GF-D8 (cell line): ENCODE measurements at regions not wholly inside any gene's neighbourhood (a gene's known extent, or its start where the extent isn't known, plus 50 kb on each side); places are given as distances from the start of the nearest gene placed in this dataset.

Experiments
- DNase-seq: peaks from one replicate; lab custom pipeline; 2025; lab: John Stamatoyannopoulos, UW

DNA sequence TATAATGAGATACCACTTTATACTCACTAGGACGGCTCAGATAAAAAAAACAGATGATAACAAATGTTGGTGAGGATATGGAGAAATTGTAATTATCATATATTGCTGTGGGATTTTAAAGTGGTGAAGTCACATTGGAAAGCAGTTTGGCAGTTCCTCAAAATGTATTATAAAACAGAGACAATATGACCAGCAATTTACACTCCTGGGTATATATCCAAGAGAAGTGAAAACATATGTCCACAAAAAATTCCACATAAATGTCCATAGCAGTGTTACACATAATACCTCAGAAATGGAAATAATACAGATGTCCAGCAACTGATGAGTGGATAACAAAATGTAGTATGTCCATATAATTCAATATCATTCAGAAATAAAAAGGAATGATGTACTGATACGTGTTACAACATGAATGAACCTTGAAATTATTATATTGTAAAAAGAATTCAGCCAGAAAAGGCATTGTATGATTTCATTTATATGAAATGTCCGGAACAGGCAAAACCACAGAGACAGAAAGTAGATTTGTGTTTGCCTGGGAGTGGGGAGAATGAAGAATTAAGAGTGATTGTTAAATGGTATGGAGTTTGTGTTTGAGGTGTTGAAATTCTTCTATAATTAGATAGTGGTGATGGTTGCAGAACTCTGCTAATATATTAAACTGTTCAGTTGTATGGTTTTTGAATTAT, 220.9 kb downstream of the SLC7A11 start:
- DNase-seq, result no peak

DNA sequence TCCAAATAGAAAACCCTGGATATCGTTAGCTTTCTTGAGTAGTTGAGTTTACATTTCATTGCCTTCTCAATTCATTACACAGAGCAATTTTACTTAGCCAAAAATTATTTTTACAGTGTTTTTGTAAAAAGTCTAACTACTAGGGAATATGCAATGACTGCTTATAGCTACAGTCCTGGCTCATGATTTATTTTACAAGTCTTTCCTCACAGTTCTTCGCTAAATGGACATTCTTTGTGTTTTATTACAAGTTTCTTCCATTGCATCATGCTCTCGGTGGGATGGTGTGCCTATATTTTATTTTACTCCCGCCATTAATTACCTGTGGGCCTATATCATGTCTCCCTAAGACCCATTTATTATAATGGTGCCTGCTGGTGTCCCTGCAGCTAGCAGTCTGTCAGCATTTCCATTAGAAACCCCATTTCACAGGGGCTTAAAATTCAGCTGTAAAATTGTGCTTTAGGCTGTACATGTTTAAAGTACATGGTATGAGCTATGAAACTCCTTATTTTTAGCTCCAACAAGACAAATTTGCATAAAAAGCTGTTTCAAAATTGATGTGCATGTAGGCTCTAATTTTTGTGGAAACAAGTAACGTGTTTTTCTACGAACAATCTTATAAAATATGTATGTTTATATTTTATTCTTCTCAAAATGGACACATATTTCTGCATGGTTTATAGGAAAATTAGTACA, 227.4 kb downstream of the SLC7A11 start:
- no peak for DNase-seq

DNA sequence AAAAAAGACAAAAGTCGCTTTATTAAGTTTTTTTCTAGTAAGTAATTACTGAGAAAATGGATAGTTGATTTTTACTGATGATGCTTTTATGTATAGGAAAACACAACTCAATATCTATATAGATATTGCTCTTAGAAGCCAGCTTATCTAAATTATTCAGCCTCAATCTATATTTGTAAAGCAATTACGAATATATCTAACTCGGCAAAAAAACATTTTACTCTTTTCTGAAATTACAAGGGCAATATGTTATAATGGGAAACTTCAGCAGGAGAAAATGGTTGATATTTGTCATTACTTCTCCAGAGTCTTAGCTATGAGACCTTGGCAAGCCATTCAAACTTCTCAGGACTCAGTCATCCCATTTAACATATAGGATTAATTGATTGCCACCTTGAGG, 228.5 kb downstream of the SLC7A11 start:
- no peak for DNase-seq

DNA sequence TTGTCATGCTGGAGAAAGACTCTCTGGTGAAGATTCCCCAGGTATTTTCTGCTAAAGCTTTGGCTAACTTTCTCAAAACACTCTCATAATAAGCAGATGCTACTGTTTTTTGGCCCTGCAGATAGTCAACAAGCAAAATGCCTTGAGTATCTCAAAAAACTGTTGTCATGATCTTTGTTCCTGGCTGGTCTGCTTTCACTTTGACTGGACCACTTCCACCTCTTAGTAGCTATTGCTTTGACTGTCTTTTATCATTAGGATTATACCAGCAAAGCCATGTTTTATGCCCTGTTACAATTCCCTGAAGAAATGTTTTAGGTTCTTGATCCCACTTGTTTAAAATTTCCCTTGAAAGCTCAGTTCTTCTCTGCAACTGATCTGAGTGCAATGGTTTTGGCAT, 231.5 kb downstream of the SLC7A11 start:
- no peak for DNase-seq

DNA sequence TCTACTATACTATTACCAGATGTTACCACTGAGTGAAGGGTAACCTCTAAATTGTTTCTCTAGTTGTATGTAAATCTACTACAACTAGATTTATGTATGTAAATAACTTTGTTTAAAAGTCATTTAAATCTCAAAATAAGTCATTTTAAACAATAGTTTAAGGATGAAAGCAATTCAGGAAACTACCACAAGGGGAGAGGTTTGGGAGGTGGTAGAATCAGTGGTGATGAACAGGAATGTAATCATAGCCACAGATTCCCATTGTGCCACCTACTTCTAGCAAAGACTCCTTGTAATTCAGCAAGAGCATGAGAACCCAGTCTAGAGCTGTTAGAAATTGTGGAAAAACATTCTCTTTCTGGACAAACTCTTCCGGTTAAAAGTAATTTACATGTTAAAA, 234.6 kb downstream of the SLC7A11 start:
- DNase-seq, result no peak

DNA sequence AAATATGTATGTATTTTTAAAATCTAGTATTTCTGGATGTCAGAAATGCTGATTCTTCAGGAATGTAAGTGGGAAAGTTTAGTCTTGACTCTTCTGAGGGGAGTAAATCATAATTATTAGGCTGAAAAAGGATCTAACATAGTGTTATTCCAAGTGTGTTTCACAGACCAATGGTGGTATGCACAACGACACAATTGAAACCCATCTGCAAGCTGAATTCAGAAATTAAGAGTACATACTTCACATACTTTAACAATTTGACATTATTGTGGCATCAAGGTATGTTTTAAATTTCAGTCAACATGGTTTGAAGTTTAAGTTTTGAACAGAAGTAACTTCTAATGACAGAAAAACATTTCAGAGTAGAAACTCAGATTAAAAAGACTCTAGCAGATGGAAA, 236.7 kb downstream of the SLC7A11 start:
- DNase-seq, result no peak

DNA sequence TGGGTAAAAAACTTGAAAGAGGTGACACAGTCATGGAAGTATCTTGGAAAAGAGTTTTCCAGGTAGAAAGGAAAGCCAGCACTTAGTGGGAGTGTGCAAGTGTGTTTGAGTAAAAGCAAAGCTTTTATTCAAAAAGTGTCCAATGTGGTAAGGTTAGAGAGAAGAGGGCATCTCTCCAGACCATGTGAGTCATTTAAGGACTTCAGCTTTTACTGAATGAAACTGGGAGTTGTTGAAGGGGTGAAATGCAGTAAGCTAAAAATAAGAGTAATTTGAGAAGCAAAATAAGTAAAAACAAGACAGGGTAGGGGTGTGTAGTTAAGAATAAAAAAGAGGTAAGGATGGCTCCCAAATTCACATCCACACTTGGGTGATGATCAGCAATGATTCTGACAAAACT, 238.9 kb downstream of the SLC7A11 start:
- no peak for DNase-seq

DNA sequence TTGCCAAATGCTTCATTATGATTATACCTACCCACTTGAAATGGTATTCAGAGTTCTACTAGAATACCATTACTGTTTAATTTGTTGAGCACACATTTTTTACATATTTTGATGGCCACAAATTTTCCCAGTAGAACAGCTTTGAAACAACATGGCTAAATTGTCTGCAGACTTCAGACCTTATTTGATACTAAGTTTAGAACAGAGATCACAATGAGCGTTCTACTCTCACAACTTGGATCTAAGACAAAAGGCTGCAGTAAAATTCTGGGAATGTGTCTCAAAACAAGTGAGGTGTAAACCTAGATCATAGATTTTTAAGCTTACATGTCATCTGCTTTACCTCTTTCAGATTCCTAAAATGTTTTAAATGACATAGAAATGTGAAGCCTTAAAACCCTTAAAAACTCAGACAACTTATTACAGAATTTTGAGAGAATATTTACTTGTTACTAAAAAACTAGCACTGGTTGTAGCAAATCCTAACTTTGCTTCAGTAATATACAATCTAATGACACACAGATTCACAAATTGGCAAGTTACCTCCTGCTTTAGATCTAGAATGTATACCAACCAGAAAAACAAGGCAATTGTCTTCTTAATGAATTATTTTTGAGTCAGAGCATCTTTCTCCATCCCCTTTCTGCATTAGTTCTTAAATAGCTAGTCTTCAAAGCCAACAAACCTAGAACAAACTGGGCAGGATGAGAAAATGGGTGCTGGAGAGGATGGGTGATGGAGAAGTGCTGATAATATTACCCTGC, 243.3 kb downstream of the SLC7A11 start:
- no peak for DNase-seq

DNA sequence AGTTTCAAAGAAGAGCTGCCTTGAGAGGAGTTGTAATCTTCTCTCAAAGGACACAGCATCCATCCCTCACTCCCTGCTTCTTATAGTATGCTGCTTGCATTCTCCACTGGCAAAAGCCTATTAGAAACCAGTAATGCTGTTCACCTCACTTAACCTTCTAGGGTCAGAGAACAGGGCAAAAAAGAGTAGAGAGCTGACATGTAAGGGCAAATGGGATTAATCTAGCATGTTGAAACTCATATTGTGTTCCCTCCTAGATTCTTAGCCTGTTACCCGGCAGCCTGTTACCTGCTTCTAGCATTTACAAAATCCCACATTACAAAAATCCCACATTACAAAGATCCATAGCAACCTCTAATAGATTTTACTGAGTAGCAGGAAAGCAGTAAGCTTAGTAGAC, 244.7 kb downstream of the SLC7A11 start:
- DNase-seq, result no peak

DNA sequence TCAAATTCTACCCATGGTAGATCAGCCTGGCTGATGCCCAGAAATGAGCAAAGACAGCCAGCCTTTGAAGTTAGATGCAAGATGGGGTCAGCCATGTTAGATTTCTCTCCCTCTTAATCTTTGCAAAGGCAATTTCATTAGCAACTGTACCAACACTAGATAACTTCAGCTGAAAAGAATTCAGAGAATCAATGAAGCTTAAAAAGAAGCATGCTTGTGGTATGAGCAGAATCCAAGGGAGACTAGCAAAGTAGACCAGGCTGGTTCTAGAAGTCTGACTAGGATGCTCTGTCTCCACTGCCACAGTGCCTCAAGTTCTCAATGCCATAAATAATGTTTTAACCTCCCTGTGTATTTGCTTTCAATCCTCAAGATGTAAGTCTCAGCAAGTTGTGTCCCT, 247.3 kb downstream of the SLC7A11 start:
- DNase-seq, result no peak

DNA sequence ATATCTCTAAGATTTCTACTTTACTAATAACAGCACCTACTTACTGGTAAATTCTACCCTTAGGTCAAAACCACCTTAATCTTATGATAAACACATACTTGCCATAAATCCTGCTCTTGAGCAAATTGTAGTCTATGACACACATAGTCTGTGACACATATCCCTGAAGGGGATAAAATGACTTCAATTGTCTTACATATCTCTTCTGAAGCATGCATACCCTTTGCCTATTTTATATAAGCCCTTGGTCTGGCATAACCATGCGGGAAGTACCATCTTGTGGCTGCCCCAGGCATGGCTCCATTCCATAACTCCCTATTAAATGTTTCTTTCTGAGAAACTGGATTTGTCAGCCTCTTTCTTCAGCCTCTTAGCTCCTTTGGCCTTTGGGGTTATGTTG, 248.9 kb downstream of the SLC7A11 start:
- DNase-seq, result no peak

DNA sequence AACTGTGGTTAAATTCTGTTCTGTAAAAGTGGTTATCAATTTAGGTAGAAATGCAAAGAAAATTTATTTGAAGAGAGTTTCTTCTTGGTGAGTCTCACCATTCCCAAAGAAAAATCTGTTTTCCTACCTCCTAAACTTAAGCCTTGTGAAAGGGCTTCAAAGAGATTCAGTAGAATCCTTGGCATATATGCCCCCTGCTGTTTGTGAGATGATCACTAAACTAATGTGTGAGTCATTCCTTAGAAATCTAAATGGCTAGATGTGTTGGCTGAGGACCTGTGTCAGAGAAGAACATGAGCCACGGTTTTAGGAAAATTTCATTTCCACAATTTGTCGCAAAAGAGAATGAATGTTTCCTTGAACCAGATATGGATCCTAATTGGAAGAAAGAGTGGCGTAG, 260.9 kb downstream of the SLC7A11 start:
- DNase-seq, result no peak

DNA sequence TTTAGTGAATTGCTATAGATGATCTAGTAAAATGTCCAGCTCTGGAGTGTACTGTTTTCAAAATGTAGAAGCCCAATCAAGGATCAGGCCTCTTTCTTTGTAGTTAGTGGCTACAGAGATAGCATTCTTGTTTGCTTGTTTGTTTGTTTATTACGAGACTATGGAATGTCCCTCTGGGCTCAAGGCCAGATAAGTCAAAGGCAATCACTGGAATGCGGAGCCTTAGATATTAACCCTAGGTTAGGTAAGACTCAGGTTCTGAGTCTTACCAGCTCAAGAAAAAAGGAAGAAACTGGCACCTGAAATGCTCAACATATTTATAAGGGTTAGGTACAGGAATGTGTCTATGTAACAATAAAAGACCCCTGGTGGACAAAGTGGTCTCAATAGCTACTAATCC, 261.5 kb downstream of the SLC7A11 start:
- no peak for DNase-seq

DNA sequence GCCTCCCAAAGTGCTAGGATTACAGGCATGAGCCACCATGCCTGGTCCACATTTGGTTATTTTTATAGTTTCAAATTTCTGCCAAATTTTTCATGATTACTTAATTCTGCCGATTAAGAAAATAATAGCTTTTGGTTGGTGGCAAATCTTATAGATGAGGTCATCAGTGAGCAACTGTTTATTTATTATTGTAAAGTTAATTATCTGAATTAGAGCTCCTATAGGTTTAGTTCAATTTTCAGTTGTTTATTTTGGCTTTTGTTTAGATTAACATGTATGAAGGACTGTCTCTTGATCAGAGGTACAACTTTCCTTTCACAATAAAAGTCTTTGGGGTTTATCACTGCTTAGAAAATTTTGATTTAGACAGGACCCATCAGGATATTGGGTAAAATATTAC, 262.2 kb downstream of the SLC7A11 start:
- no peak for DNase-seq

DNA sequence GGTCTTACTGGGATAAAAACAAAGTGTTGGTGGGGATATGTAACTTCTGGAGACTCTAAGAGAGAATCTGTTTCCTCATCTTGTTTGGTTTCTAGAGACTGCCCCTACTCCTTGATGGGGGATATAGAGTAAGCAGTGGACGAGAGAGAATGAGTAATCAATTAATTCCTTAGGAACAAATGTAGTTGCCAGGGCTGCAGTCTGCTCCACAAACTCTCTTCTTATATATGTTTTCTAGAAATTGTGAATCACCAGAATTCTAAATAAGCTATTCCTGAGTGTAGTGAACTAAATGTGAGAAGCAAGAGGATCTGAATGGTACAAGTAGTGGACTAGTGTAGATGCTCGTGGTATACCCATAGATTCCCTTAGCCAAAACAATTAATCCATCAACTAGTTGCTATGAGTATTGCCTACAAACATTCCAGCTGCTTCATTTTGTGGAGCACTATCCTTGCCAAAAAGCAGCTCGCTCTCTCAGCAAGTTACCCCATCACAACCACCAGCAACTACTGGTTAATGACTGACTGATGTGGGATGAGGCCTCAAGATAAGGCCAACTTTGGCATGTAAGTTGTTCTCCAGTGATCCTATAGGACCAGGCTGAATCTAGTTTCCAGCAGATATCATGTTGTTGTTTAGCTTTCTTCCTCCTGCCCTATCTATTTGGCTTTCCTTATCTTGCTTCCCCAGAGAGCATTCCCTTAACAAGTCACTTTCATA, 273.0 kb downstream of the SLC7A11 start:
- no peak for DNase-seq

DNA sequence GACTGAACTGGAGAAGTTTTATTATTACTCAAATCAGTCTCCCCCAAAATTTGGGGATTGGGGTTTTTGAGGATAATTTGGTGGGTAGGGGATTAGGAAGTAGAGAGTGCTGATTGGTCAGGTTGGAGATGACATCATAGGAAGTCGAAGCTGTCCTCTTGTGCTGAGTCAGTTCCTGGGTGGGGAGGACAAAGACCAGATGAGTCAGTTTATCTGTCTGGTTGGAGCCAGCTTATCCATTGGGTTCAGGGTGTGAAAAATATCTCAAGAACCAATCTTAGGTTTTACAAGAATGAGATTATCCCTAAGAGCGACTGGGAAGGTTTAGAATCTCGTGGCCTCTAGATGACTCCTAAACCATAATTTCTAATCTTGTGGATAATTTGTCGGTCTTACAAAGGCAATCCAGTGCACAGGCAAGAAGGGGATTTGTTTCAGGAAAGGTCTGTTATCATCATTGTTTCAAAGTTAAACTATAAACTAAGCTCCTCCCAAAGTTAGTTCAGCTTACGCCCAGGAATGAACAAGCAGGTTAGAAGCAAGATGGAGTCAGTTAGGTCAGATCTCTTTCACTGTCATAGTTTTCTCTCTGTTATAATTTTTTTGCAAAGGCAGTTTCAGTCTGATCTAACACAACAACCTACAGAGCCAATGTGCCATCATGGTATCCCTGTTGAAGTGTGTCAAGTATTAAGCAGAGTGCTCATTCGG, 274.5 kb downstream of the SLC7A11 start:
- no peak for DNase-seq

DNA sequence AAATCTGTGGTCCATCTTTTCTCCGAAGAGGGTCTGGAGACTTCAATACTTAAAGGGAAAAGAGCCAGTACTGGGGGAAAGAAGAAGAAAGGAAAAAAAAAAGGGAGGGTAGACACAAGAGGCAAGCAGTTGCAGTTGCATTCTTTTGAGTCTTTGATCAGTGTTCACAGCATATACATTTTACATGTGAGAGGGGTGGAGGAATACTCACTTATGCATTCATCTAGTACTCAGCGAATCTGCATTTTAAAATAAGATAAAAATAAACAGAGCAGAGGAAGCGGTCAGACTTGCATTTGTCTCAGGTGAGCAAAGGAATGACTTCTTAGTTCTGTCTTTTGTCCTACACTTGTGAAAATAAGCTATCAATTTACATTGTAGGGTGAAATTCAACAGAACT, 275.6 kb downstream of the SLC7A11 start:
- DNase-seq, result no peak

DNA sequence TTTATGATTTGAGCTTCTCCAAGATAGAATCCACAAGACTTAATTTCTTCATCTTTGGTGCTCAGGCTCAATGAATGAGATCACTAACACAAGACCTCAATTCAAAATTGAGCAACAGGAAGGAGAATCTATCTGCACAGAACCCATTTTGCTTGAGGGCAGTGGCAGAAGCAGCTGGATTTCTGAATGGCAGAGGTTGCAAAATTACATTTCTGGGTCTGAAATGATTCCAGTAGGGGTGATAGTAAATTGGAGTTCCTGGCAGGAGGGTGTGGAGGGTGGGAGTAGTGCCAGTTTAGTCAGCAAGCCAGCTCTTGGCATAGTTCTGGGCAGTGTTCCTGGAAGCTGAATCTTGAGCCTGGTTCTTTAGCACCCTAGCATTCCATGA, 281.1 kb downstream of the SLC7A11 start:
- DNase-seq, result no peak

DNA sequence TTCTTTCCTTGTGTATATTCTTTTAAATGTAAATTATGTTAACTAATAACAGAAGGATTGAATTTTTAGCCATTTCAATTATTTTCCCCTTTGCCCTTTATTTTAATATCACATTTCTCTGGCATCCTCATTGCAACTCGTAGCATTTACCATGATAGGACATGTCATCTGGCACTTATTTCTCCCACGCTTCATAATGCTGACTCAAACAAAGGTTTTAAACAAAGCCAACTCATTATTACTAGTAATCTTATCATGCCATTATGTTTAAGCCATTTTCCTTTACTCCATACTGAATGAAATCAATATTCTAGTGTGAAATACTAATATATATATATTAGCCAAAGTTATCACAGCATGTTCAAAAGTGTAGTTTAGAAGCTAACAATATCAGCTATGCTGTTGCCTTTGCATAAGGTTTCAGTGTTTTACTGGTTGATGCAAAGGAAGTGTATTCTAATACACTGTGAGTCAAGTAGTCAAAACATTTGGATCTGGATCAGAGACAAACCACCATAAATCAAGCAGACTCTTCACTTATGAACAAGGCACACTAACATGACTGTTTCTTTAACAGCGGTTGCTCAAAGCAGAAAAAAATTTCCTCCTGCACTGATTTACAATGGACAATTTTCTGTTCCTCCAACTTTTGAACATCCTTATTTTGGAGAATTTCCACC, 281.6 kb downstream of the SLC7A11 start:
- no peak for DNase-seq

DNA sequence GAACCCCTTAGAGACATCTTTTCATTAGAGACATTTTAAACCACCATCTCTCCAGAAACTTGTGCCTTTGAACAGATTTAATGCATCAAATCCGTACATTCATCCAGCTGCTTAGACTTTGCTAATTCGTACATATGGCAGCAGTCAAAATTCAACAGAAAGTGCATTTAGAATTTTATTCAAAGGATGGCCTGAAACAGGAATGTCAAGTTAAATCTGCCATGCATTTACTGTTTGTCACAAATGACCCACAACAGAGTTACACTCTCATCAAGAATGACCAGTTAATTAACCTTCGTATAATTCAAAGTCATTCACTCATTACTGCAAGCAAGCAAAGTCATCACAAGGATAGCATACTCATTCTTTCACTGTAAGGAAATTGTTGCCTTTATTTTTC, 284.3 kb downstream of the SLC7A11 start:
- no peak for DNase-seq

DNA sequence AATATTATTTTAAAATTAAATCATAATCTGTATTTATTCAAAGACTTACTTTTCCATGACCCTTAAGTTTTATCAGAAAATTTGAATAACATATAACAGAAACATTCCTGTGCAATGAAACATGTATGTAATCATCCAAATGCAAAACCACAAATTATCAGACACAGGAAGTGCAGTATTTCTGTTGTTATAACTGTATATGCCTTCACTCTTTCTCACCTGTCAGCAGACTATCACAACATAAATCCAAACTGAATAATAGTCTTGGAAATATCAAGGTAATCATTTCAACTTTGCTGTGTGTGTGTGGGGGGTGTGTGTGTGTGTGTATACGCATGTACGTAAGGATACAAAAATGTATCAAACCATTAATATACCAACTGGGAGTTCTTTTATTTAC, 285.9 kb downstream of the SLC7A11 start:
- DNase-seq, result no peak
